GM19438 (cell line): ENCODE measurements at regions not wholly inside any gene's neighbourhood (a gene's known extent, or its start where the extent isn't known, plus 50 kb on each side); places are given as distances from the start of the nearest gene placed in this dataset.

Experiments
- ATAC-seq: cut with Tn5 transposase; IDR thresholded peaks from one replicate; pipeline ENCODE4 v1.9.1; 2021; ENCODE audit warnings: low read depth; ENCODE audit not compliant: unreplicated experiment

- no peak for ATAC-seq
These were observed 66.3 kb upstream of the FAM9C start for GRCh38 chrX:13110433-13111324.

- no peak for ATAC-seq
These were observed 65.4 kb upstream of the FAM9C start for GRCh38 chrX:13109817-13110216.

- no peak for ATAC-seq
These were observed 59.5 kb upstream of the FAM9C start for GRCh38 chrX:13103914-13104274.

GRCh38 chrX:13103188-13103913, 58.9 kb upstream of the FAM9C start:
- no peak for ATAC-seq

- no peak for ATAC-seq
These were observed 58.2 kb upstream of the FAM9C start for GRCh38 chrX:13102636-13103035.

GRCh38 chrX:13101441-13102139, 57.2 kb upstream of the FAM9C start:
- ATAC-seq, result no peak

- no peak for ATAC-seq
These were observed 54.7 kb upstream of the FAM9C start for GRCh38 chrX:13099121-13099520.

- no peak for ATAC-seq
These were observed 52.3 kb upstream of the FAM9C start for GRCh38 chrX:13096728-13097127.

GRCh38 chrX:13094828-13095341, 50.5 kb upstream of the FAM9C start:
- no peak for ATAC-seq

GRCh38 chrX:13094374-13094773, 50.0 kb upstream of the FAM9C start:
- ATAC-seq, result no peak
